H9 (cell line): ENCODE measurements at regions not wholly inside any gene's neighbourhood (a gene's known extent, or its start where the extent isn't known, plus 50 kb on each side); places are given as distances from the start of the nearest gene placed in this dataset.

Experiments used
- DNase-seq: peaks from one replicate; pipeline ENCODE4 v3.0.0-alpha.2; 2017
- H2AFZ ChIP-seq: one replicate; pipeline ENCODE4 v1.6.1; 2013; ENCODE audit warnings: mild to moderate bottlenecking, low read length, control low read depth, moderate library complexity
- H2AK5ac ChIP-seq: 2 replicates; pipeline ENCODE4 v1.6.1; 2013; ENCODE audit warnings: low read length, control low read depth, mixed read lengths; ENCODE audit not compliant: insufficient read length
- H2BK120ac ChIP-seq: one replicate; pipeline ENCODE4 v1.6.1; 2013; ENCODE audit warnings: low read depth, mild to moderate bottlenecking, low read length, control low read depth, inconsistent platforms; ENCODE audit not compliant: poor library complexity, severe bottlenecking
- H2BK12ac ChIP-seq: 2 replicates; pipeline ENCODE4 v1.6.1; 2013; ENCODE audit warnings: low read length, control low read depth, mixed read lengths, low read depth; ENCODE audit not compliant: insufficient read length
- H2BK15ac ChIP-seq: 2 replicates; pipeline ENCODE4 v1.6.1; 2013; ENCODE audit warnings: low read depth, low read length, control low read depth
- H2BK20ac ChIP-seq: one replicate; pipeline ENCODE4 v1.6.1; 2013; ENCODE audit warnings: low read depth, mild to moderate bottlenecking, low read length, control low read depth, inconsistent platforms; ENCODE audit not compliant: poor library complexity, severe bottlenecking
- H2BK5ac ChIP-seq: 2 replicates; pipeline ENCODE4 v1.6.1; 2013; ENCODE audit warnings: low read length, control low read depth, mixed read lengths; ENCODE audit not compliant: insufficient read length
- H3K14ac ChIP-seq: 2 replicates; pipeline ENCODE4 v1.6.1; 2013; ENCODE audit warnings: low read length, control low read depth; ENCODE audit not compliant: insufficient read depth
- H3K18ac ChIP-seq: 2 replicates; pipeline ENCODE4 v1.6.1; 2013; ENCODE audit warnings: low read depth, mild to moderate bottlenecking, mixed read lengths, low read length, control low read depth; ENCODE audit not compliant: insufficient read length
- H3K23ac ChIP-seq: 2 replicates; pipeline ENCODE4 v1.6.1; 2013; ENCODE audit warnings: low read length, control low read depth, mixed read lengths, low read depth; ENCODE audit not compliant: insufficient read length
- H3K23me2 ChIP-seq: 2 replicates; pipeline ENCODE4 v1.6.1; 2013; ENCODE audit warnings: low read depth, mild to moderate bottlenecking, mixed read lengths, low read length, control low read depth; ENCODE audit not compliant: insufficient read length, poor library complexity, severe bottlenecking
- H3K27ac ChIP-seq: 2 replicates; pipeline ENCODE4 v1.5.1; 2013; ENCODE audit warnings: low read length, control low read depth, mixed read lengths, low read depth; ENCODE audit not compliant: insufficient read length
- H3K27me3 ChIP-seq: 2 replicates; pipeline ENCODE4 v1.6.1; 2013; ENCODE audit warnings: low read length, control low read depth, inconsistent platforms; ENCODE audit not compliant: insufficient read depth
- H3K4ac ChIP-seq: 2 replicates; pipeline ENCODE4 v1.6.1; 2013; ENCODE audit warnings: low read depth, mild to moderate bottlenecking, control low read depth, inconsistent platforms, low read length, moderate library complexity
- H3K4me1 ChIP-seq: 2 replicates; pipeline ENCODE4 v1.6.1; 2013; ENCODE audit warnings: low read length, control low read depth, inconsistent platforms; ENCODE audit not compliant: insufficient read depth
- H3K4me2 ChIP-seq: 2 replicates; pipeline ENCODE4 v1.6.1; 2013; ENCODE audit warnings: low read length, control low read depth, mixed read lengths; ENCODE audit not compliant: insufficient read length, insufficient read depth
- H3K56ac ChIP-seq: 2 replicates; pipeline ENCODE4 v1.6.1; 2013; ENCODE audit warnings: low read depth, mild to moderate bottlenecking, mixed read lengths, low read length, control low read depth; ENCODE audit not compliant: insufficient read length
- H3K79me1 ChIP-seq: 2 replicates; pipeline ENCODE4 v1.6.1; 2013; ENCODE audit warnings: low read depth, mild to moderate bottlenecking, moderate library complexity, low read length, control low read depth, inconsistent platforms; ENCODE audit not compliant: insufficient read depth, poor library complexity, severe bottlenecking
- H3K79me2 ChIP-seq: 2 replicates; pipeline ENCODE4 v1.6.1; 2013; ENCODE audit warnings: low read length, control low read depth, inconsistent platforms; ENCODE audit not compliant: insufficient read depth
- H3K9ac ChIP-seq: 2 replicates; pipeline ENCODE4 v1.6.1; 2013; ENCODE audit warnings: low read length, control low read depth, mixed read lengths; ENCODE audit not compliant: insufficient read length; ENCODE audit errors: extremely low read depth
- H3K9me3 ChIP-seq: one replicate; pipeline ENCODE4 v1.6.1; 2013; ENCODE audit warnings: low read depth, low read length, inconsistent platforms; ENCODE audit not compliant: control insufficient read depth
- H3T11ph ChIP-seq: one replicate; pipeline ENCODE4 v1.6.1; 2013; ENCODE audit warnings: mild to moderate bottlenecking, low read length, control low read depth, inconsistent platforms
- H4K20me1 ChIP-seq: one replicate; pipeline ENCODE4 v1.6.1; 2013; ENCODE audit not compliant: control insufficient read depth, insufficient read length, insufficient read depth
- H4K5ac ChIP-seq: 2 replicates; pipeline ENCODE4 v1.6.1; 2013; ENCODE audit warnings: low read depth, mild to moderate bottlenecking, mixed read lengths, low read length, control low read depth; ENCODE audit not compliant: insufficient read length
- H4K8ac ChIP-seq: replicated peaks from 2 replicates; pipeline ENCODE4 v1.6.1; 2013; ENCODE audit warnings: low read length, control low read depth, mixed read lengths, low read depth; ENCODE audit not compliant: insufficient read length
- H4K91ac ChIP-seq: 2 replicates; pipeline ENCODE4 v1.6.1; 2013; ENCODE audit warnings: low read depth, mild to moderate bottlenecking, moderate library complexity, mixed read lengths, low read length, control low read depth; ENCODE audit not compliant: insufficient read length
- H3K27ac Mint-ChIP-seq, 3 experiments: 2 replicates in 2 of 3; 3 replicates in 1 of 3; pipeline ENCODE4 v1.8.0; 2020 to 2021; ENCODE audit warnings: mixed read lengths in 3 of 3, mild to moderate bottlenecking in 1 of 3, moderate library complexity in 1 of 3
- H3K27me3 Mint-ChIP-seq: 2 replicates; pipeline ENCODE4 v1.8.0; 2021; ENCODE audit warnings: low read depth, mild to moderate bottlenecking, moderate library complexity, mixed read lengths
- H3K36me3 Mint-ChIP-seq, 3 experiments: 2 replicates in 2 of 3; 3 replicates in 1 of 3; pipeline ENCODE4 v1.8.0; 2020 to 2021; ENCODE audit warnings: low read depth in 3 of 3, mixed read lengths in 3 of 3; ENCODE audit not compliant: insufficient read depth in 1 of 3
- H3K4me1 Mint-ChIP-seq, 2 experiments: 2 replicates each; pipeline ENCODE4 v1.8.0; 2020; ENCODE audit warnings: mixed read lengths in 2 of 2
- H3K4me3 Mint-ChIP-seq, 2 experiments: 2 replicates in 1 of 2; 3 replicates in 1 of 2; pipeline ENCODE4 v1.8.0; 2020 to 2021; ENCODE audit warnings: mild to moderate bottlenecking in 2 of 2, mixed read lengths in 2 of 2, moderate library complexity in 1 of 2
- H3K9me3 Mint-ChIP-seq, 2 experiments: 2 replicates in 1 of 2; 3 replicates in 1 of 2; pipeline ENCODE4 v1.8.0; 2020; ENCODE audit warnings: mild to moderate bottlenecking in 2 of 2, mixed read lengths in 2 of 2, moderate library complexity in 1 of 2
- CTCF ChIP-seq: fragments of 200-600 bp; sonication (generic); conservative IDR thresholded peaks from 3 replicates; pipeline ENCODE4 v1.8.0; 2021; ENCODE audit warnings: antibody characterized with exemption, mild to moderate bottlenecking
- WGBS: extraction: QIAGEN DNeasy Blood & Tissue Kit; methylation state at CpG from one replicate; pipeline ENCODE4 v1.1.7; 2013; ENCODE audit warnings: missing lambda C conversion rate, low lambda C conversion rate, mixed read lengths; ENCODE audit not compliant: insufficient read length; ENCODE audit errors: extremely low coverage; 5-methylcytosine and 5-hydroxymethylcytosine counted together

- TF ChIP-seq CTCF: no peak
- H3K9me3 Mint-ChIP-seq: no peaks in the 10 kb centered on the region
- H3K27ac Mint-ChIP-seq: no peak overlapping the region
- no peak for DNase-seq
- no CpG with 5 or more reads among the region's 9 CpGs for WGBS
- Histone ChIP-seq H3K4me1 (peaks cover 7% of the 10 kb centered on the region), H4K5ac (no peak overlapping the region), H3K27me3 (no peaks in the 10 kb centered on the region), H3K18ac (no peak overlapping the region), H2BK15ac (no peak overlapping the region), H2BK20ac (no peak overlapping the region), H4K20me1 (no peaks in the 10 kb centered on the region), H2AFZ (no peak overlapping the region), H2AK5ac (no peak overlapping the region), H3K23ac (no peak overlapping the region), H3K9me3 (no peaks in the 10 kb centered on the region), H2BK5ac (no peak overlapping the region), H3K79me1 (no peaks in the 10 kb centered on the region), H4K8ac (no peak overlapping the region), H2BK120ac (no peak overlapping the region), H3K23me2 (no peaks in the 10 kb centered on the region), H4K91ac (no peak overlapping the region), H3K4ac (no peak overlapping the region), H3K9ac (no peak overlapping the region), H3K56ac (no peak overlapping the region), H3K14ac (no peak overlapping the region), H3K4me2 (no peak overlapping the region), H3K27ac (no peak overlapping the region), H2BK12ac (no peak overlapping the region), H3K79me2 (no peaks in the 10 kb centered on the region), H3T11ph (no peak overlapping the region)
- H3K4me1 Mint-ChIP-seq: peaks cover 9 to 11% of the 10 kb centered on the region in 2 experiments
- H3K4me3 Mint-ChIP-seq: no peak overlapping the region
- no peaks in the 10 kb centered on the region for H3K36me3 Mint-ChIP-seq
- H3K27me3 Mint-ChIP-seq: no peaks in the 10 kb centered on the region; the same call in 1 of the 2 replicates
These were observed 125.5 kb downstream of the PALM2AKAP2 start for GRCh38 chr9:109905472-109905871.
